22Rv1 (cell line): ENCODE measurements at regions not wholly inside any gene's neighbourhood (a gene's known extent, or its start where the extent isn't known, plus 50 kb on each side); places are given as distances from the start of the nearest gene placed in this dataset.

Experiments used
- ZFX ChIP-seq: fragments of 450-650 bp; IDR thresholded peaks from 2 replicates; pipeline ENCODE4 v1.6.1; 2017; ENCODE audit warnings: antibody characterized with exemption, borderline replicate concordance
- TF ChIP-seq, protein P1 (sequence below): fragments of 450-650 bp; IDR thresholded peaks from 2 replicates; pipeline ENCODE4 v1.5.1; 2017; ENCODE audit warnings: mild to moderate bottlenecking

DNA sequence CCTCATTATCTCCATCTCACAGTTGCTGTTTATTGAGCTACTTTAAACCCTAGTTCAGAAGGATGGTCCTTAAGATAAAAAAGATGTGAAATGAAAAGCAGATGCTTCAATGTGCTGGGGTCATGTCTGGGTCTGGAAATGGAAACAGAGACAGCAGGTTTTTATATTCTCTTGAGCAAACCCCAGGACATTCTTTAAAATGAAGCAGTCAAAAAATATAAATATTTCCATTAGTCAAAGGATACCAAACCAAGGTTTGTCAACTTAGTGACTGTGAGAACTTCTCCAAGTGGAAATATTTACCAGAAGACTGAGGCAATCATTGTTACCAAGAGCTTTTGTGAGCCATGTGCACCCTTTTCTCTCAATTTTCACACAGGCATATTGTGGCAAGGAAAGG, 102.5 kb upstream of the DIO2 start:
- TF ChIP-seq, protein P1, sequence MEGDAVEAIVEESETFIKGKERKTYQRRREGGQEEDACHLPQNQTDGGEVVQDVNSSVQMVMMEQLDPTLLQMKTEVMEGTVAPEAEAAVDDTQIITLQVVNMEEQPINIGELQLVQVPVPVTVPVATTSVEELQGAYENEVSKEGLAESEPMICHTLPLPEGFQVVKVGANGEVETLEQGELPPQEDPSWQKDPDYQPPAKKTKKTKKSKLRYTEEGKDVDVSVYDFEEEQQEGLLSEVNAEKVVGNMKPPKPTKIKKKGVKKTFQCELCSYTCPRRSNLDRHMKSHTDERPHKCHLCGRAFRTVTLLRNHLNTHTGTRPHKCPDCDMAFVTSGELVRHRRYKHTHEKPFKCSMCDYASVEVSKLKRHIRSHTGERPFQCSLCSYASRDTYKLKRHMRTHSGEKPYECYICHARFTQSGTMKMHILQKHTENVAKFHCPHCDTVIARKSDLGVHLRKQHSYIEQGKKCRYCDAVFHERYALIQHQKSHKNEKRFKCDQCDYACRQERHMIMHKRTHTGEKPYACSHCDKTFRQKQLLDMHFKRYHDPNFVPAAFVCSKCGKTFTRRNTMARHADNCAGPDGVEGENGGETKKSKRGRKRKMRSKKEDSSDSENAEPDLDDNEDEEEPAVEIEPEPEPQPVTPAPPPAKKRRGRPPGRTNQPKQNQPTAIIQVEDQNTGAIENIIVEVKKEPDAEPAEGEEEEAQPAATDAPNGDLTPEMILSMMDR: no peak
- TF ChIP-seq ZFX: no peak
